Upper lobe of right lung (tissue), 1 donor: ENCODE measurements at regions not wholly inside any gene's neighbourhood (a gene's known extent, or its start where the extent isn't known, plus 50 kb on each side); places are given as distances from the start of the nearest gene placed in this dataset.

Experiments
- ATAC-seq: fragments of 200-7000 bp; cut with Tn5 transposase; one replicate; pipeline ENCODE4 v1.9.1; 2020; ENCODE audit warnings: mild to moderate bottlenecking, moderate library complexity
- DNase-seq: peaks from one replicate; pipeline ENCODE4 v3.0.0-alpha.2; 2020
- H3K27ac ChIP-seq: fragments of 200-600 bp; one replicate; pipeline ENCODE4 v1.8.0; 2022
- H3K27me3 ChIP-seq: fragments of 200-600 bp; one replicate; pipeline ENCODE4 v1.8.0; 2022; ENCODE audit warnings: mild to moderate bottlenecking
- H3K36me3 ChIP-seq: fragments of 200-600 bp; one replicate; pipeline ENCODE4 v1.8.0; 2022
- H3K4me1 ChIP-seq: fragments of 200-600 bp; one replicate; pipeline ENCODE4 v1.8.0; 2022
- H3K4me3 ChIP-seq: fragments of 200-600 bp; one replicate; pipeline ENCODE4 v1.8.0; 2022; ENCODE audit warnings: mild to moderate bottlenecking
- H3K9me3 ChIP-seq: fragments of 200-600 bp; one replicate; pipeline ENCODE4 v1.8.0; 2022
- CTCF ChIP-seq: fragments of 200-600 bp; IDR thresholded peaks from one replicate; pipeline ENCODE4 v1.8.0; 2022; ENCODE audit warnings: antibody characterized with exemption
- intact Hi-C: fragments of 100-400 bp; cut with DNase I; formaldehyde crosslinking; loops from one replicate; pipeline ENCODE4 v1.11.0; 2022
- donor health status: DM: no; HTN: yes; CAD: no; lungs with severe emphysema.

DNA sequence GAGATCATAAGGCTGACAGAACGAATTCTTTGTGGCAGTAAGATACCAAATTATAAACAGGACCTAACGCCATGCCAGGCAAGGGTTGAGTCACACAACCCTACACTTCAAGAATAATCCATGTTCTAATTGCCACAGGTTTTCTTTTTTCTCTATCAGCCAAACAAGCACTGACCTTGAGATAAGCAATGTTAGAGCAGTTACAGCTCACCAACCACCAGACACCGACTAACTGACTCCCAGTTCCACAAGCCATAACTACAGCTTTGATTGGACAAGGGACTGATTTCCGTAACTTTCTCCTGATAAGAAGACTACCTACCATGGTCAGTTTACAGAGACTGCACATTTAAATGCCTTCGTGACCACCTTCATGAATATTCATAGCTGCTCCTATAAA lies 149.6 kb downstream of the PTPRU start:
- no peak for DNase-seq
- no peak for TF ChIP-seq CTCF
- no peaks in the 10 kb centered on the region for H3K4me1 ChIP-seq
- no peaks in the 10 kb centered on the region for H3K9me3 ChIP-seq
- ATAC-seq, result no peak
- H3K27me3 ChIP-seq, result peaks cover 31% of the 10 kb centered on the region
- H3K27ac ChIP-seq, result no peak overlapping the region
- intact Hi-C loops, result no loop called here
- no peaks in the 10 kb centered on the region for H3K36me3 ChIP-seq
- H3K4me3 ChIP-seq, result no peak overlapping the region

- ATAC-seq, result no peak
- intact Hi-C loops, result no loop called here
- H3K27me3 ChIP-seq, result peaks cover 18% of the 10 kb centered on the region
- no peaks in the 10 kb centered on the region for H3K36me3 ChIP-seq
- DNase-seq, result no peak
- no peak for TF ChIP-seq CTCF
- H3K4me1 ChIP-seq, result no peaks in the 10 kb centered on the region
- H3K9me3 ChIP-seq, result peaks cover 4% of the 10 kb centered on the region
- H3K27ac ChIP-seq, result no peak overlapping the region
- no peak overlapping the region for H3K4me3 ChIP-seq
These were observed 148.2 kb downstream of the PTPRU start for GRCh38 chr1:29384496-29385015.

- intact Hi-C loops, result no loop called here
- TF ChIP-seq CTCF, result no peak
- Histone ChIP-seq H3K4me1 (no peaks in the 10 kb centered on the region), H3K9me3 (peaks cover 11% of the 10 kb centered on the region), H3K27ac (no peak overlapping the region), H3K4me3 (no peak overlapping the region), H3K36me3 (no peaks in the 10 kb centered on the region), H3K27me3 (peaks cover 17% of the 10 kb centered on the region)
- no peak for ATAC-seq
- no peak for DNase-seq
These were observed 147.5 kb downstream of the PTPRU start for GRCh38 chr1:29383746-29384371.

DNA sequence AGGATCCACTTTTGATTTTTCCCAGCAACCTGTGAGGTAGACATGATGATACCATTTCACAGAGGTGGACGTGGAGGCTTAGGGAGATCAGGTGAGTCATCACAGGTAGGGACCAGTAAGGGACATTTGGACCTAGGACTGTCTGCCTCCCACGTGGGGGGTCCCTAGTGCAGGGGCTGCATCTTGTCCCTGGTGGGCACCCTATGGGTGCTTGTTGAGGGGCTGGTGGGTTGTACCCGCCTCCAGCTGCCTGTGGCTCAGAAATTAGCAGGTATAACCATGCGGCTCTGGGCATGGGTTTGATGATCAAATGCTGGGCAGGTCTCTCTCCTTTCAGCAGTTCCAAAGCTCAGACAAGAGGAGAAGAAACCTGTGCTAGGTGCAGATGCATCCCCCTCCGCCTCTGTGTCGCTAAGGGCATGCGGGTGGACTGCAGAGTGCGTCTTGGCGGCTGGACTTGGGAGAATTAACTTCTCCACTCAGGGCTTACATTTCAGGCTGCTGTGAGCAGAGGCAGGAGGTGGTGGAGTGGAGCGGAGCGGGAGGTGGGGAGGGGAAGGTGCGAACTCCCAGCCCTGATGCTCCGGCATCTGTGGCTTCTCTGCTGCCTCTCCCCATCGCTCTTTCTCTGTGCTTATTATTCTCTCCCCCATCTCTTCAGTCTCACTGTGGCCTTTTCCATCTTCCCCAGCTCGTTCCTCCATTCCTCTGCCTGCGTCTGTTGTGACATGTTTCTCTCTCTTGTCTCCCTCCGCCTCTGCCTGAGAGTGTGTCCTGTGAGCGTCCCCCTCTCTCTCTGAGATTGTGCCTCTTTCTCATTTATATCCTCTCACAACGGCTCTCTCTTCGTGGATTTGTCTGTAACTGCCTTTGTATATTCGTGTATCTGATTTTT lies 146.8 kb downstream of the PTPRU start:
- TF ChIP-seq CTCF, result no peak
- H3K27ac ChIP-seq, result no peak overlapping the region
- intact Hi-C loops, result no loop called here
- DNase-seq, result no peak
- no peaks in the 10 kb centered on the region for H3K4me1 ChIP-seq
- peaks cover 18% of the 10 kb centered on the region for H3K9me3 ChIP-seq
- no peaks in the 10 kb centered on the region for H3K36me3 ChIP-seq
- no peak overlapping the region for H3K4me3 ChIP-seq
- peaks cover 17% of the 10 kb centered on the region for H3K27me3 ChIP-seq
- ATAC-seq, result no peak

DNA sequence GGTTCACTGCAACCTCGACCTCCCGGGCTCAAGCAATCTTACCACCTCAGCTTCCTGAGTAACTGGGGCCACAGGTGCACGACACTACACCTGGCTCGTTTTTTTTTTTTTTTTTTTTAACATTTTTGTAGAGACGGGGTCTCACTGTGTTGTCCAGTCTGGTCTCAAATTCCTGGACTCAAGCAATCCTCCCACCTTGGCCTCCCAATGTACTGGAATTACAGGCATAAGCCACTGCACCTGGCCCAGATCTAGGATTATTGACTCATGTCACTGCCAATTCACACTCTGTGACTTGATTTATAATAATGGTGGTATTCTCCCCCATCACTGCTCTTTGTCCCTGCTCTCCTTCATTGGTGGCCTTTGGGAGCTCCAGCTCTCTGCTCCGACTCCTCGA lies 145.1 kb downstream of the PTPRU start:
- TF ChIP-seq CTCF, result no peak
- Histone ChIP-seq H3K27me3 (peaks cover 17% of the 10 kb centered on the region), H3K4me1 (no peaks in the 10 kb centered on the region), H3K4me3 (no peak overlapping the region), H3K27ac (no peak overlapping the region), H3K36me3 (no peaks in the 10 kb centered on the region), H3K9me3 (peaks cover 18% of the 10 kb centered on the region)
- no peak for ATAC-seq
- no peak for DNase-seq
- intact Hi-C loops, result no loop called here
